ENCODE measurements at regions not wholly inside any gene's neighbourhood (a gene's known extent, or its start where the extent isn't known, plus 50 kb on each side); places are given as distances from the start of the nearest gene placed in this dataset.

GRCh38 chr14:30283822-30284446, 275.0 kb upstream of the G2E3 start:
- no peak overlapping the region for H3K4me3 ChIP-seq (ENCODE audit: low read depth in 1 of 5, low read length in 5 of 5)
- no peaks in the 10 kb centered on the region for H3K36me3 ChIP-seq (ENCODE audit: control insufficient read depth in 5 of 5, insufficient read depth in 5 of 5, low read length in 5 of 5)
- no peaks in the 10 kb centered on the region for H3K27me3 ChIP-seq (ENCODE audit: control insufficient read depth in 5 of 5, insufficient read depth in 4 of 5, low read length in 5 of 5)
- no peaks in the 10 kb centered on the region for H3K9me3 ChIP-seq (ENCODE audit: control insufficient read depth in 5 of 5, low read length in 5 of 5)
- no peak overlapping the region for H3K9ac ChIP-seq (ENCODE audit: low read length in 5 of 5)
- H3K4me1 ChIP-seq (ENCODE audit: control insufficient read depth in 5 of 5, insufficient read depth in 5 of 5, low read length in 5 of 5): no peaks in the 10 kb centered on the region
- H3K27ac ChIP-seq (ENCODE audit: low read depth, low read length): no peak overlapping the region

DNA sequence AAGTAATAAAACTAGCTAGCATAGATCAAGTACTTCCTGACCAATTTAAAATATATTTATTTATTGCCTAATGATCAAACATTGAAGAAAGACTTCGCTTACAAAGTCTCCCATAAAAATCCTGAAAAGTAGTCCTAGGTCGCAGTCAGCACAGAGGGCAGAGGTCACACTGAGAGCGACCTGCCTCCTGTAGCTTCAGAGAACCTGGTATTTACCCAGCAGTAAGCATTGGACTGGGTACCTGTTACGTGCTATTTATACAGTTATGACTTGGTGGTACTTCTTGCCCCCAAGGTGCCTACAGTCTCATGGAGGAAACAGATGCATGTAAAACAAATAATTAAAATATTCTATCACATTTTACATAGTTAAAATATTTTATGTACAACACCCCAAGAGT, 274.1 kb upstream of the G2E3 start:
- Histone ChIP-seq H3K9me3 (ENCODE audit: control insufficient read depth in 5 of 5, low read length in 5 of 5) (no peaks in the 10 kb centered on the region), H3K27ac (ENCODE audit: low read depth, low read length) (no peak overlapping the region), H3K27me3 (ENCODE audit: control insufficient read depth in 5 of 5, insufficient read depth in 4 of 5, low read length in 5 of 5) (no peaks in the 10 kb centered on the region), H3K9ac (ENCODE audit: low read length in 5 of 5) (no peak overlapping the region), H3K4me1 (ENCODE audit: control insufficient read depth in 5 of 5, insufficient read depth in 5 of 5, low read length in 5 of 5) (no peaks in the 10 kb centered on the region), H3K4me3 (ENCODE audit: low read depth in 1 of 5, low read length in 5 of 5) (no peak overlapping the region), H3K36me3 (ENCODE audit: control insufficient read depth in 5 of 5, insufficient read depth in 5 of 5, low read length in 5 of 5) (no peaks in the 10 kb centered on the region)

GRCh38 chr14:30287579-30288445, 271.1 kb upstream of the G2E3 start:
- no peaks in the 10 kb centered on the region for H3K27me3 ChIP-seq (ENCODE audit: control insufficient read depth in 5 of 5, insufficient read depth in 4 of 5, low read length in 5 of 5)
- no peaks in the 10 kb centered on the region for H3K9me3 ChIP-seq (ENCODE audit: control insufficient read depth in 5 of 5, low read length in 5 of 5)
- no peaks in the 10 kb centered on the region for H3K4me1 ChIP-seq (ENCODE audit: control insufficient read depth in 5 of 5, insufficient read depth in 5 of 5, low read length in 5 of 5)
- no peak overlapping the region for H3K27ac ChIP-seq (ENCODE audit: low read depth, low read length)
- H3K36me3 ChIP-seq (ENCODE audit: control insufficient read depth in 5 of 5, insufficient read depth in 5 of 5, low read length in 5 of 5): no peaks in the 10 kb centered on the region
- no peak overlapping the region for H3K9ac ChIP-seq (ENCODE audit: low read length in 5 of 5)
- no peak overlapping the region for H3K4me3 ChIP-seq (ENCODE audit: low read depth in 1 of 5, low read length in 5 of 5)

DNA sequence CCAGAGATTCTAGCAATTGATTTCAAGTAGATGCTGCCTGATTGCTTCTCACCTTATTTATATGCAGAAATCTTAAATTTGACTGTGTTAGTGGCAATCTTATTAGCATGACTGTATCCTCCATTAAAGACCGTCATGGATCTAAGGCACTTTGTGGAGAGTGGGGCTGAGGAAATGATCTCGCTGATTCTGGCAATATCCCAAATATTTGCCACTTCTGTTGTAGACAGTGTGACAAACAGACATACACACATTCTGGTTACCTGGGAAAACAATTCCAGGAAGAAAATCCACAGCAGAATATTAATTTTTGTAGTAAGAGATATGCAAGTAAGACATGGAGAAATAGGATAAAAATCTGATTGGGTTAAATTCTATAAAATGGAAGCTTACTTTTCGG, 269.0 kb upstream of the G2E3 start:
- Histone ChIP-seq H3K9me3 (ENCODE audit: control insufficient read depth in 5 of 5, low read length in 5 of 5) (no peaks in the 10 kb centered on the region), H3K4me1 (ENCODE audit: control insufficient read depth in 5 of 5, insufficient read depth in 5 of 5, low read length in 5 of 5) (no peaks in the 10 kb centered on the region), H3K9ac (ENCODE audit: low read length in 5 of 5) (no peak overlapping the region), H3K27me3 (ENCODE audit: control insufficient read depth in 5 of 5, insufficient read depth in 4 of 5, low read length in 5 of 5) (no peaks in the 10 kb centered on the region), H3K4me3 (ENCODE audit: low read depth in 1 of 5, low read length in 5 of 5) (no peak overlapping the region), H3K36me3 (ENCODE audit: control insufficient read depth in 5 of 5, insufficient read depth in 5 of 5, low read length in 5 of 5) (no peaks in the 10 kb centered on the region), H3K27ac (ENCODE audit: low read depth, low read length) (no peak overlapping the region)

DNA sequence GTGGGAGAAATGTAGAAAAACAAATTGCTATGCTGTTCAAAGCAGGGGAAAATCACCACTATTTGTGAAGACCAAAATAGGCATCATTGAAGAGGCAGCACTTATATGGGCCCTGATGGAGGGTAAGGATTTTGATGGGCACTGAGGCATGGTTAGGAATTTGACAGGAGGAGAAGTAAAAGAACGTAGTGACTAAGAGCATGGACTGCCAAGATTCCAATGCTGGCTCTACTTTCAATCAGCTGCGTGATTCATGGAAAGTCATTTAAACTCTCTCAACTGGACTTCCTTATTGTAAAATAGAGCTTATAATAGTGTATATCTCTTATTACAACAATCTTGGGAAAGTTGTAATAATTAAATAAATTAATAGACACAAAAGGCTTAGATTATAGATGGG, 267.7 kb upstream of the G2E3 start:
- no peaks in the 10 kb centered on the region for H3K4me1 ChIP-seq (ENCODE audit: control insufficient read depth in 5 of 5, insufficient read depth in 5 of 5, low read length in 5 of 5)
- H3K4me3 ChIP-seq (ENCODE audit: low read depth in 1 of 5, low read length in 5 of 5): no peak overlapping the region
- no peaks in the 10 kb centered on the region for H3K9me3 ChIP-seq (ENCODE audit: control insufficient read depth in 5 of 5, low read length in 5 of 5)
- H3K36me3 ChIP-seq (ENCODE audit: control insufficient read depth in 5 of 5, insufficient read depth in 5 of 5, low read length in 5 of 5): no peaks in the 10 kb centered on the region
- no peak overlapping the region for H3K27ac ChIP-seq (ENCODE audit: low read depth, low read length)
- no peak overlapping the region for H3K9ac ChIP-seq (ENCODE audit: low read length in 5 of 5)
- peaks cover 0 to 1% (median 0%) of the 10 kb centered on the region in 5 donors for H3K27me3 ChIP-seq (ENCODE audit: control insufficient read depth in 5 of 5, insufficient read depth in 4 of 5, low read length in 5 of 5)

DNA sequence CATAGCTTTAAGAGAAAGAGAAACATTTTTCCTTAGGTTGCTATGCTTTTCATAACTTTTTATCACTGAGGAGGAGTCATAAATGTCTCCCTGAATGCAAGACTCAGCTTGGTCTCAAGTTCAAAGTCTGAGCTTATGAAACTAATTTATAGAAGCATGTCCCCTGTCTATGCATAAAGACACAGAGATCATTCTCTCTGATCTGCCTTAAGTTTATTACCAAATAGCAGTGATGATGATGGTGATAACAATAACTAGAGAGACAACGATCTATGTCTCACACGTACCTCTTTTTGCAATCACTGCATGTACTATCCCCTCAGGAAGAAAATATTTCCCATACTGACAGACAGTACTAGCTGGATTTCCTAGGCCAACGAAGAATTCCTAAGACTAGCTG, 266.4 kb upstream of the G2E3 start:
- H3K4me3 ChIP-seq (ENCODE audit: low read depth in 1 of 5, low read length in 5 of 5): no peak overlapping the region
- no peak overlapping the region for H3K9ac ChIP-seq (ENCODE audit: low read length in 5 of 5)
- H3K27ac ChIP-seq (ENCODE audit: low read depth, low read length): no peak overlapping the region
- H3K4me1 ChIP-seq (ENCODE audit: control insufficient read depth in 5 of 5, insufficient read depth in 5 of 5, low read length in 5 of 5): no peaks in the 10 kb centered on the region
- no peaks in the 10 kb centered on the region for H3K36me3 ChIP-seq (ENCODE audit: control insufficient read depth in 5 of 5, insufficient read depth in 5 of 5, low read length in 5 of 5)
- H3K27me3 ChIP-seq (ENCODE audit: control insufficient read depth in 5 of 5, insufficient read depth in 4 of 5, low read length in 5 of 5): peaks cover 0 to 3% (median 0%) of the 10 kb centered on the region in 5 donors
- H3K9me3 ChIP-seq (ENCODE audit: control insufficient read depth in 5 of 5, low read length in 5 of 5): no peaks in the 10 kb centered on the region

- Histone ChIP-seq H3K4me1 (ENCODE audit: control insufficient read depth in 5 of 5, insufficient read depth in 5 of 5, low read length in 5 of 5) (no peaks in the 10 kb centered on the region), H3K9ac (ENCODE audit: low read length in 5 of 5) (no peak overlapping the region), H3K9me3 (ENCODE audit: control insufficient read depth in 5 of 5, low read length in 5 of 5) (no peaks in the 10 kb centered on the region), H3K36me3 (ENCODE audit: control insufficient read depth in 5 of 5, insufficient read depth in 5 of 5, low read length in 5 of 5) (no peaks in the 10 kb centered on the region), H3K4me3 (ENCODE audit: low read depth in 1 of 5, low read length in 5 of 5) (no peak overlapping the region), H3K27me3 (ENCODE audit: control insufficient read depth in 5 of 5, insufficient read depth in 4 of 5, low read length in 5 of 5) (peaks cover 0 to 3% (median 0%) of the 10 kb centered on the region in 5 donors), H3K27ac (ENCODE audit: low read depth, low read length) (no peak overlapping the region)
Measured at GRCh38 chr14:30295980-30296379, 263.0 kb upstream of the G2E3 start.

DNA sequence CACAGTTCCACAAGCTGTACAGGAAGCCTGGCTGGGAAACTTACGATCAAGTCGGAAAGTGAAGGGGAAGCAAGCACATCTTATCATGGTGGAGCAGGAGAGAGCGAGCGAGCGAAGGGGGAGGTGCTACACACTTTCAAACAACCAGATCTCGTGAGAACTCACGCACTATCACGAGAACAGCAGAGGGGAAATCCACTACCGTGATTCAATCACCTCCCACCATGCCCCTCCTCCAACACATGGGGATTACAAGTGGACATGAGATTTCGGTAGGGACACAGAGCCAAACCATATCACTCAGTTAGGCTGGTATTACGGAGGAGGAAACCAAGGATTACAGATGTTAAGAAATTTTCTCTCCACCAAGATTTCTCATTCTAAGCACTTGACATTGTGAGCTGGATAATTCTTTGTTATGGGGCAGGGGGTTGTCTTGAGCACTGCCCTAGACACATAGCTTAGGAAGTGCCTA, 262.0 kb upstream of the G2E3 start:
- H3K9ac ChIP-seq (ENCODE audit: low read length in 5 of 5): no peak overlapping the region
- H3K4me3 ChIP-seq (ENCODE audit: low read depth in 1 of 5, low read length in 5 of 5): no peak overlapping the region
- peaks cover 0 to 3% (median 0%) of the 10 kb centered on the region in 5 donors for H3K27me3 ChIP-seq (ENCODE audit: control insufficient read depth in 5 of 5, insufficient read depth in 4 of 5, low read length in 5 of 5)
- H3K36me3 ChIP-seq (ENCODE audit: control insufficient read depth in 5 of 5, insufficient read depth in 5 of 5, low read length in 5 of 5): no peaks in the 10 kb centered on the region
- no peak overlapping the region for H3K27ac ChIP-seq (ENCODE audit: low read depth, low read length)
- no peaks in the 10 kb centered on the region for H3K9me3 ChIP-seq (ENCODE audit: control insufficient read depth in 5 of 5, low read length in 5 of 5)
- no peaks in the 10 kb centered on the region for H3K4me1 ChIP-seq (ENCODE audit: control insufficient read depth in 5 of 5, insufficient read depth in 5 of 5, low read length in 5 of 5)

DNA sequence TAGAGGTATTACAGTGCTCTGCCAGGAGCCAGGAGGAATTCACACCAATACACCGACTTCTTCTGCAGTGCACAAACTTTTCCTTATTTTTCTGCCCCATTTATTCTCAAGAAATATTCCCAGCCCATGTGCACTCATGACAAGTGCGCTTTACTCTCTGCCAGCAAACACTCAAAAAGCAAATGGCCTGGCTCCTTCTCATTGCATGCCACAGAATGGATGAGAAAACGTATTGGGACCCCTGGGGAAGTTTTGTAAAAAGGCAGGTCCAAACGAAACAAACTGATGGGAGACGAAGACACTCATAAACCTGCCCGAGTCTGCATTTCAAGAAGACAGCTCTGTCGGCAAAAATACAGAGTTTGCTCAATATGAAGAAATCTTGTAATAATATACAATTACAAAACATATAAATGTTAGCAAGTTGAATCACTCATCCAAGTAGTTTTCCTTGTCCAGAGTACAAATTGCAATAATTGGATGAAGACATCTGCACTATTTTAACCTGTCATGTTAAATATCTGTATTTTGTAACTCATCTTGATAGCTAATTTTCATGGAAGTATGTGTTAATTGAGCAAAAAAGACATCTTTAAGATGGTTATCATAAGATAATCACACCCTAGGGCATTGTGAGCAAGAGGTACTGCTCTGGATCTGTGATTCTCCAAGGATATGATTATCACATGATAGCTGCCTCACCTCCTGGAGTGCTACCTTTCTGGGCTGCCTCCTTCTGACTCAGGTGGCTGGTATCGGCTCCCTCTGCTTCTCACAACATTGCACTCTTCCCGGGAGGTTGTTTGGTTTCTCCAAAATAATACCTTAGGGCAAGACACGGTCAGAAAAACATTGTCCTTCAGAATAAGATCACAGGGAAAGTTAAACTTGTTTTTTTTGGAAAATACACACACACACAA, 260.8 kb upstream of the G2E3 start:
- Histone ChIP-seq H3K27me3 (ENCODE audit: control insufficient read depth in 5 of 5, insufficient read depth in 4 of 5, low read length in 5 of 5) (peaks cover 0 to 3% (median 0%) of the 10 kb centered on the region in 5 donors), H3K9ac (ENCODE audit: low read length in 5 of 5) (no peak overlapping the region), H3K4me1 (ENCODE audit: control insufficient read depth in 5 of 5, insufficient read depth in 5 of 5, low read length in 5 of 5) (no peaks in the 10 kb centered on the region), H3K9me3 (ENCODE audit: control insufficient read depth in 5 of 5, low read length in 5 of 5) (no peaks in the 10 kb centered on the region), H3K4me3 (ENCODE audit: low read depth in 1 of 5, low read length in 5 of 5) (no peak overlapping the region), H3K27ac (ENCODE audit: low read depth, low read length) (no peak overlapping the region), H3K36me3 (ENCODE audit: control insufficient read depth in 5 of 5, insufficient read depth in 5 of 5, low read length in 5 of 5) (no peaks in the 10 kb centered on the region)

Data from subcutaneous abdominal adipose tissue (tissue), 5 donors.